AG09309 (cell line): ENCODE measurements at regions not wholly inside any gene's neighbourhood (a gene's known extent, or its start where the extent isn't known, plus 50 kb on each side); places are given as distances from the start of the nearest gene placed in this dataset.

ENCODE experiments used
- DNase-seq: peaks from one replicate; pipeline ENCODE4 v3.0.0-alpha.2; 2010; ENCODE audit warnings: low read depth
- H3K4me3 ChIP-seq: 2 replicates; pipeline ENCODE4 v1.5.1; 2011; ENCODE audit warnings: mild to moderate bottlenecking, low read depth, low read length, moderate library complexity; ENCODE audit not compliant: control insufficient read depth
- CTCF ChIP-seq: IDR thresholded peaks from 2 replicates; pipeline ENCODE4 v1.5.1; 2011; ENCODE audit warnings: mild to moderate bottlenecking, low read depth, low read length, inconsistent platforms; ENCODE audit not compliant: insufficient read depth, control insufficient read depth; ENCODE audit errors: missing control alignments

GRCh38 chr13:80605011-80605410 is 264.1 kb upstream of the SPRY2 start:
- no peak for DNase-seq
- H3K4me3 ChIP-seq, result no peak overlapping the region
- TF ChIP-seq CTCF, result no peak

GRCh38 chr13:80604098-80604497 is 263.2 kb upstream of the SPRY2 start:
- no peak for DNase-seq
- no peak for TF ChIP-seq CTCF

GRCh38 chr13:80603351-80603750 is 262.4 kb upstream of the SPRY2 start:
- DNase-seq, result no peak
- no peak for TF ChIP-seq CTCF
- H3K4me3 ChIP-seq, result no peak overlapping the region

More at GRCh38 chr13:80604098-80604497, 263.2 kb upstream of the SPRY2 start:
- H3K4me3 ChIP-seq, result no peak overlapping the region

GRCh38 chr13:80599765-80600164 is 258.8 kb upstream of the SPRY2 start:
- TF ChIP-seq CTCF, result no peak
- H3K4me3 ChIP-seq, result no peak overlapping the region
- no peak for DNase-seq

GRCh38 chr13:80598189-80598588 is 257.3 kb upstream of the SPRY2 start:
- TF ChIP-seq CTCF, result no peak
- H3K4me3 ChIP-seq, result no peak overlapping the region
- no peak for DNase-seq

GRCh38 chr13:80591976-80592740 is 251.2 kb upstream of the SPRY2 start:
- H3K4me3 ChIP-seq, result no peak overlapping the region
- TF ChIP-seq CTCF, result no peak
- DNase-seq, result no peak
